Loucy (cell line): ENCODE measurements at regions not wholly inside any gene's neighbourhood (a gene's known extent, or its start where the extent isn't known, plus 50 kb on each side); places are given as distances from the start of the nearest gene placed in this dataset.

Experiments
- CTCF ChIP-seq: fragments of 200-600 bp; sonication (generic); conservative IDR thresholded peaks from 2 replicates; pipeline ENCODE4 v1.5.1; 2014; ENCODE audit warnings: mild to moderate bottlenecking, antibody characterized with exemption, low read length
- EZH2phosphoT487 ChIP-seq: fragments of 200-600 bp; IDR thresholded peaks from 2 replicates; pipeline ENCODE4 v1.6.1; 2018; ENCODE audit warnings: antibody characterized with exemption, mild to moderate bottlenecking, moderate library complexity, borderline replicate concordance

GRCh38 chr6:100103194-100103593 lies 109.2 kb upstream of the MCHR2 start:
- no peak for TF ChIP-seq CTCF
- no peak for TF ChIP-seq EZH2phosphoT487
